IPS-11a (cell line): ENCODE measurements at regions not wholly inside any gene's neighbourhood (a gene's known extent, or its start where the extent isn't known, plus 50 kb on each side); places are given as distances from the start of the nearest gene placed in this dataset.
A peak's percentile ranks its signal among the peaks of the same experiment; 100 is the strongest.
"Not testable (repeated sequence)": the region's sequence is repeated elsewhere in the genome, so short reads cannot be mapped to it uniquely, and the experiment has no call there.

Experiments used
- H3K4me3 ChIP-seq: one replicate; pipeline ENCODE4 v1.5.1; 2013; ENCODE audit warnings: low read depth, low read length, control low read depth

DNA sequence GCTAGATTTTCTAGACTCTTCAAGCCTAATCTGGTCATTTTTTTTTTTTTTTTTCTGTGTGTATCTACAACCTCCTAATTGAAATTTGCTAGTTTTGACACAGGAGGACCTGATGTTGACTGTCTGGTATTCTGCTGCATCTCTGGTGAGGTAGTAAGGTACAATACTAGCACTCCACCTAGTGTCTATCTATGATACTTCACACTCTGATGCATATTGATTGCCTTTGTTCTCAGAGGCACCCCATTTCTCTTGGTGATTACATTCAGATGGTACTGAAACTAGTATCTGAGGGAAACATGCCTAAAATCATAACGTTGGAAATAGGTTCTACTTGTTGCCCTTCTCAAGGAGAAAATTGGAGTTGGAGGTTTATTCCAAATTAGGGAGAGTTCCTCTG lies 930.5 kb upstream of the NOVA1 start:
- H3K4me3 ChIP-seq = no peak overlapping the region

DNA sequence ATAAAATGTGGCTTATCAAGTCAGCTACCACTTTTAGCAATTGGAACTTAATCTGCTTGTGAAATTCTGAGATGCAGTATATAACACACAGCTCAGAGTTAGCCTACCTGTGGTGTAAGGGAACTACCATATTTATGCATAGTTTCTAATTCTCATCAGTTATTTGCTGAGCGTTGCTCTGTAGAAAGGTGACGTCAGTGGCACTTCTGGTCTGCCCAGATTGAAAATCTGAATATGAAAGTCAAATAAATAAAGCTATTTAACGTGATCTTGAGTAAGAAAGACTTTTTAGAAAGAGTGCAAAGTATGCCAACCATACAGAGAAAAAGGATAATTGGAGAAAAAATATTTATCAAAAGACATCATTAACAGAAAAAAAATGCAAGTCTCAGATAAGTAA lies 938.9 kb upstream of the NOVA1 start:
- H3K4me3 ChIP-seq = no peak overlapping the region

DNA sequence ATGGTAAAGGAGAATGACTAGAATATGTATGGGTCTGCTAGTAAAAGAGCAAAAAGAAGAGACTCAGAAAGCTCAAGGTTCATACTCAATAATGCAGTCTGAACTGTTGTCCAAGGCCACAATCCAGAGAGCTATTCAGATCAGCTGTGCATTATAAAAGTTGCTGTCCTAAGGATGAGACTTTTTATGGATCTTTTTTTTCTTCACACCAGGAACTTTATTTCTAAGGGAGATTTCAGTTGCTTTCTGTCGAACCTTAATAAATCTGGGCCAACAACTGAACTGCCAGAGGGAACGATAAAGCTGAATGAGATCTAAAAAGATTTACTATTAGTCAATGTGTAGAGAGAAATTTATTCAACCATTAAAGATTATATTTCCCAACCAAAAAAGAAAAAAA lies 948.3 kb upstream of the NOVA1 start:
- H3K4me3 ChIP-seq = no peak overlapping the region

GRCh38 chr14:27553790-27554189 lies 956.0 kb upstream of the NOVA1 start:
- H3K4me3 ChIP-seq = no peak overlapping the region

DNA sequence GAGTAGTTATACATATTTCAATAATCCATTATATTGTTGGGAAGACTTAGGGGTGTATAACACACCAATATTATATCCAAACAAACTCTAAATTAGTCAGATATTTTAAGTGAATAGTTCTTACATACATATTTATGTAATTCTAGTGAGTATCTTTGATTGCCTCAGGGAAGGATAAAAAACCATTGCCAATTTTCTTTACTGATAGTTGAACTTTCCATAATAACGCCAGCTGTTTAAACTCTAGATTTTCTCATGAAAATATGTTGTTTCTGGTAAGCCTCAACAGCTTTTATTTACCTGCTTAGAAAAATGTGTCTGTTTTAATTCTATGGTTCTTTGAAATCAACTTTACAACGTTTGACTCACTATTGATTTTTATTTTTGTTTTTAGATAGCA lies 959.6 kb upstream of the NOVA1 start:
- H3K4me3 ChIP-seq = no peak overlapping the region

GRCh38 chr14:27559848-27560247 lies 962.0 kb upstream of the NOVA1 start:
- no peak overlapping the region for H3K4me3 ChIP-seq

DNA sequence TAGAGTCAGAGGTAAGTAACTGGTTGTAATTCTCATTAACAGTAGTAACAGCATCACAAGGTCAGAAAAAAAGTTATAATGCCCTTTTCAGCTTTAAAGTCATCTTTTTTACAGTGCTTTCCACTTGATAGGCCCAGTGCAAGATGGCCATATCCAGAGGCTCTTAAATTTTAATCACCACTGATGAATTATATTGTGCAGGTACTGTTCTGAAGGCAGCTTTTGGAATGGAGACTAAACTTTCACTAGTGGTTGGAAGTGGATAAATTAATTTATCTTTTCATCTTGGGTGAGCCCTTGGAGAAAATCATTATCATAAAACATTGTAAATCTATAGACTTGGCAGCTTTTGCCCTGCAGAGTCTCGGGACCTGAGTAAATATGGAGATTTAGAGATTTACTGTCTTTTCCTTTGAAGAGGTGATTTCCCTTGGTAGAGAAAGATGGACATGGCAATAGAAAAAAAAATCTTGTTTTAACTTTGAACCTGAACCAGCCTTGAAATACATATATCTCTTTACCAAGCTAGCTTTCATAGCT lies 969.1 kb upstream of the NOVA1 start:
- no peak overlapping the region for H3K4me3 ChIP-seq

DNA sequence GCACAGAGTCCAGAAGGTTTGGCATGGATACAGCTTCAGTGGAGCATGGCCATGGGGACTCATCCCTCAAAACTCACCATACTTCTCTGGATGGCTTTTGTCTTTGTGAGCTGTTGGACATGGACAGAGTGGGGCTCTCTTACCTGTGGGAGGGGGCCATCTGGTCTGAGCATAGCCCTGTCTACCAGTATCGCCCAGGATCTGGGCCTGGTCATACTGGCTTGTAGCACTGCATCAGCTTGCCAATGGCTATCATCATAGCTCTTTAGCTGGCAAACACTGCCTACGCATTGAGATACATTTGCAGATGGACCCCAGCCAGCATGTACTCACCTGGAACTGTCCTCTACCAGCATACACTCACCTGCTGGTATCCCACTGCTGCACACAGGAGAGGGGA lies 975.2 kb upstream of the NOVA1 start:
- H3K4me3 ChIP-seq = no peak overlapping the region

GRCh38 chr14:27587103-27587502 lies 989.3 kb upstream of the NOVA1 start:
- H3K4me3 ChIP-seq = no peak overlapping the region

DNA sequence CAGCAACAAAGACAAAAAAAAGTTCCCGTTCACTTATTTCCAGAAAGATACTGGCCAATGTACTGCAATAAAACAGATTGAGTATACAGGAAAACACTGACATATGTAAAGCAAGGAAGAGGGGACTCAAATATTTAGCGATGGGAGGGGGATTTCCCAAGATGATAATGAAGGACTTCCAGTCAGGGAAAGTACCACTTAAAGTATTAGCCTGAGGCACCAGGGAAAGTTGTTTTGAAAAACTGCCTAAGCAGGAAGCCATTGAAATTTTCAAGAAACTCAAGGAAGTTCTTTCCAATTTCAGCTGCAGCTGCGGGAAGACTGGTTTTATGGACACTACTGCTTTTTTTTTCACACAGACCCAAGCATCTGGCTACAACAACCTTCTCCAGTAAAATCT lies 1007.4 kb upstream of the NOVA1 start:
- H3K4me3 ChIP-seq = no peak overlapping the region

DNA sequence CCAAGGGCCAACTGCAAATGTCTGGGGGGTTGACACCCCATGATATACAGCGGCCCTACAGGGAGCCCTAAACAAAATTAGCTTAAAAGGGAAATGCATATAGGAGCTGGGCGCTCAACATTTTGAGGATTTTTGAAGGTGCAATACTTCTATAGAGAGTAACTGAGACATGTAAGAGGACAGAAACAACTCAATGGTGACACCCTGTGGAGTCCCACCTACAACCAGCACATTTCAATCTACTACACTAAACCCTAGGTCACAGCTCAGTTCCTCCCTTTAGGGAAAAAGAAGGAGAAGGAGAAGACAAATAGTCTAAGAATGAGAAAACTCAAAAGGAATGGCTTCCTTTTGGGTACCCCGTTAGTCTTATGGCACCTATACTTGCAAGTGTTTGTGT lies 1010.5 kb upstream of the NOVA1 start:
- no peak overlapping the region for H3K4me3 ChIP-seq

DNA sequence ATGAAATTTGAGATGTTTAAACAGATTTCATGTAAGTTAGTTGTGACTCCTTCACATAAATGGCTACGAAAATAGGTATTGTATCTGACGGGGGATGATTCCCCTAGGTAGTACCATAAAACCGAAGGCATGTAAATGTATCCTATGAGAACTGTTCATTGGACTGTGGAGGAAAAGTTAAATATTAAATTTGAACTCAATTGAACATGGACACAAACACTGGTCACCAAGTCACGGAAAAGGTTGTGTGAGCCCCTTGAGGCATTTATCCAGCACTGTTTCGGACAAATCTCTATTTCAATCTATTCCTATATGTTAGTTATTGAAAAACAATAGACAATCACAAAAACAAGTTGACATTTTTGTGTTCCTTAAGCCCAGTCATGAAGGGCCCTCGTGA lies 1014.3 kb upstream of the NOVA1 start:
- H3K4me3 ChIP-seq = no peak overlapping the region

DNA sequence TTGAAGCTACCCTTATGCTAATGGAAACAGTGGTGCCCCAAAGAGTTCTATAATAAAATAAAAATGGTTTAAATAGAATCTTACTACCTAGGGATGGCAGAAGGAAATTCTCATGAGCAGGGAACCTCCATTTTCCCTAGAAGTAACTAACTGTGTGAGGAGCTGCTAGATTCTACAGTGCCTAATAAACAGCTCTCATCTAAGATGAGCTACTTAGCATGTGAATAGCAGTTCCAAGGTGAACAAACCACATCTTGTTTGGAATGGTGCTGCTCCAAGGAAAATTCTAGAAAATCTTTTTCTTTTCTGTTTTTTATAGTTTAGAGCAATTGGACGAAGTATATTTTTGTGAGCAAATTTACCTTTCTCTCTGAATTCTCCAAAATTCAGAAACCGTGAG lies 1015.3 kb upstream of the NOVA1 start:
- no peak overlapping the region for H3K4me3 ChIP-seq

GRCh38 chr14:27623782-27624181 lies 1025.9 kb upstream of the NOVA1 start:
- no peak overlapping the region for H3K4me3 ChIP-seq

GRCh38 chr14:27634056-27634970 lies 1036.5 kb upstream of the NOVA1 start:
- H3K4me3 ChIP-seq = no peak overlapping the region

DNA sequence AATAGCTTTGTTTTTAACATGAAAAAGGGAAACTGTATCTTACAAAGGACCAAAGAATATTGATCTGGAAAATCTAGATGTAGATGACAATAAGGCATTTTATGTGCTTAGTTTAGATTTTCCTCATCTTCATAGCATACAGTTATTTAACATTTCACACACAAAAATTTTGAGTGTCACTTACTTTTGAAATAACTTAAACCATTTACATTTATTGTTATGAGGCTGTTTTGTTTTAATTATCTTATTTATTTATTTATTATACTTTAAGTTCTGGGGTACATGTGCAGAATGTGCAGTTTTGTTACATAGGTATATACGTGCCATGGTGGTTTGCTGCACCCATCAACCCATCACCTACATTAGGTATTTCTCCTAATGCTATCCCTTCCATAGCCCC lies 1042.9 kb upstream of the NOVA1 start:
- H3K4me3 ChIP-seq = not testable (repeated sequence)

DNA sequence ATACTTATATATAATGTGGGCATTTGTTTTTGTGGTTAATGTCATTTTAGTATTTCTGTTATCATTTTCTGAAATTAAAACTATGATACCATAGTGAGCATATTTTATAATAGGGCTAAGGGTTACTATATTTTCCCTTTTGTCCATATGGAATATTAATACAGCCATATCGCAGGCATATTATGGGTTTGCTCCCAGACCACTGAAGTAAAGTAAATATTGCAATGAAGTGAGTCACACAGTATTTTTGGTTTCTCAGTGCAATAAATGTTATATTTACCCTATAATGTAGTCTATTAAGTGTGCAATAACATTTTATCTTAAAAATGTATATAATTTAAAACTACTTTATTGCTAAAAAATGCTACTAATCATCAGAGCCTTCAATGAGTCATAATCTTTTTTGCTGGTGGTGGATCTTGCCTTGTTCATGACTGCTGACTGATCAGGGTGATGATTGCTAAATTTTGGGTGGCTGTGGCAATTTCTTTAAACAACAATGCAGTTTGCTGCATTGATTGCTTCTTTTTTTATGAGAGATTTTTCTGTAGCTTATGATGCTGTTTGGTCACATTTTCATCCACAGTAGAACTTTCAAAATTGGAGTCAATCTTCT lies 1044.5 kb upstream of the NOVA1 start:
- no peak overlapping the region for H3K4me3 ChIP-seq

- no peak overlapping the region for H3K4me3 ChIP-seq
Measured at GRCh38 chr14:27660683-27661082, 1062.8 kb upstream of the NOVA1 start.

- H3K4me3 ChIP-seq = no peak overlapping the region
Measured at GRCh38 chr14:27668531-27668930, 1070.7 kb upstream of the NOVA1 start.

- peak overlapping the region; percentile 9 for H3K4me3 ChIP-seq
Measured at GRCh38 chr14:27672047-27672446, 1074.2 kb upstream of the NOVA1 start.

GRCh38 chr14:27672811-27673737 lies 1075.2 kb upstream of the NOVA1 start:
- peak overlapping the region; percentile 35 for H3K4me3 ChIP-seq
